ENCODE measurements at regions not wholly inside any gene's neighbourhood (a gene's known extent, or its start where the extent isn't known, plus 50 kb on each side); places are given as distances from the start of the nearest gene placed in this dataset.

GRCh38 chr20:47984437-47984836, 199.2 kb upstream of the SULF2 start:
- TF ChIP-seq SUZ12 (IDR thresholded peaks at IDR 0.05) (no peak), ARNT (IDR thresholded peaks at IDR 0.05) (no peak), TARDBP (IDR thresholded peaks at IDR 0.05) (no peak), SP1 (IDR thresholded peaks at IDR 0.05) (no peak)

All from HEK293T (cell line).